HEK293T (cell line): ENCODE measurements at regions not wholly inside any gene's neighbourhood (a gene's known extent, or its start where the extent isn't known, plus 50 kb on each side); places are given as distances from the start of the nearest gene placed in this dataset.

ENCODE experiments used
- BHLHE40 ChIP-seq: fragments of 450-650 bp; IDR thresholded peaks from 2 replicates; pipeline ENCODE4 v1.6.1; 2016; ENCODE audit warnings: mild to moderate bottlenecking, moderate library complexity, borderline replicate concordance
- ELF4 ChIP-seq: fragments of 450-650 bp; IDR thresholded peaks from 2 replicates; pipeline ENCODE4 v1.6.1; 2017; ENCODE audit warnings: antibody characterized with exemption
- FOXK2 ChIP-seq: fragments of 450-650 bp; IDR thresholded peaks from 2 replicates; pipeline ENCODE4 v1.6.1; 2016; ENCODE audit warnings: mild to moderate bottlenecking
- FOXM1 ChIP-seq: fragments of 450-650 bp; IDR thresholded peaks from 2 replicates; pipeline ENCODE4 v1.6.1; 2017; ENCODE audit warnings: mild to moderate bottlenecking, borderline replicate concordance
- HDGF ChIP-seq: fragments of 450-650 bp; IDR thresholded peaks from 2 replicates; pipeline ENCODE4 v1.6.1; 2017; ENCODE audit warnings: antibody characterized with exemption, borderline replicate concordance
- SP1 ChIP-seq: fragments of 450-650 bp; IDR thresholded peaks from 2 replicates; pipeline ENCODE4 v1.6.1; 2017
- SUZ12 ChIP-seq: fragments of 450-650 bp; IDR thresholded peaks from 2 replicates; pipeline ENCODE4 v1.6.1; 2016; ENCODE audit warnings: mild to moderate bottlenecking
- TF ChIP-seq, protein P1 (sequence below): fragments of 450-650 bp; IDR thresholded peaks from 2 replicates; pipeline ENCODE4 v1.6.1; 2016

DNA sequence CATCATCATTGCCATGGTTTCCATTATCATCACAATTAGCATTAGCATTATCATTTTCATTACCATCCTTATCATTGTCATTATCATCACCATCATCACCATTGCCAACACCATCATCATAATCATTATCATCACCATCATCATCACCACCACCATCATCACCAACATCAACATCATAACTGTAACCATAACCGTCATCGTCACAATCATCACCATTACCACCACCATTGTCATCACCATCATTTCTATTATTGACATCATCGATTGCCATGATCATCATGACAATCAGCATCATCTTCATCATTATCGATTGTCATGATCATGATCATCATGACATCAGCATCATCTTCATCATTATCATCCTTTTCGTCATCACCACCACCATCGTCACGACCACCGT is 88.9 kb upstream of the MSX1 start:
- TF ChIP-seq SUZ12 (no peak), ELF4 (no peak), BHLHE40 (no peak), HDGF (no peak), FOXM1 (no peak), SP1 (no peak), FOXK2 (no peak)
- TF ChIP-seq, protein P1, sequence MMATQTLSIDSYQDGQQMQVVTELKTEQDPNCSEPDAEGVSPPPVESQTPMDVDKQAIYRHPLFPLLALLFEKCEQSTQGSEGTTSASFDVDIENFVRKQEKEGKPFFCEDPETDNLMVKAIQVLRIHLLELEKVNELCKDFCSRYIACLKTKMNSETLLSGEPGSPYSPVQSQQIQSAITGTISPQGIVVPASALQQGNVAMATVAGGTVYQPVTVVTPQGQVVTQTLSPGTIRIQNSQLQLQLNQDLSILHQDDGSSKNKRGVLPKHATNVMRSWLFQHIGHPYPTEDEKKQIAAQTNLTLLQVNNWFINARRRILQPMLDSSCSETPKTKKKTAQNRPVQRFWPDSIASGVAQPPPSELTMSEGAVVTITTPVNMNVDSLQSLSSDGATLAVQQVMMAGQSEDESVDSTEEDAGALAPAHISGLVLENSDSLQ = no peak
